ENCODE measurements at regions not wholly inside any gene's neighbourhood (a gene's known extent, or its start where the extent isn't known, plus 50 kb on each side); places are given as distances from the start of the nearest gene placed in this dataset.
"Not testable (repeated sequence)": the region's sequence is repeated elsewhere in the genome, so short reads cannot be mapped to it uniquely, and the experiment has no call there.

- H3K27me3 ChIP-seq = no peaks in the 10 kb centered on the region
- intact Hi-C loops (cut with DNase I) = loop anchor here (5.0 to 10.0 kb wide), 4 partner anchors 105 to 203 kb away; partner anchors contain the start of gene SEPTIN7 (in 1 of the 2)
- H3K36me3 ChIP-seq (replicated peaks in 1 of 2) = peaks cover 0 to 10% of the 10 kb centered on the region in 2 donors
- H3K27ac ChIP-seq = no peak overlapping the region
- no peak overlapping the region for H3K4me3 ChIP-seq
- 83 to 97% (median 95%) methylated on average over 3 to 4 of the region's 4 CpGs for WGBS, 4 donors
- DNase-seq = no peak
- TF ChIP-seq, protein P1, sequence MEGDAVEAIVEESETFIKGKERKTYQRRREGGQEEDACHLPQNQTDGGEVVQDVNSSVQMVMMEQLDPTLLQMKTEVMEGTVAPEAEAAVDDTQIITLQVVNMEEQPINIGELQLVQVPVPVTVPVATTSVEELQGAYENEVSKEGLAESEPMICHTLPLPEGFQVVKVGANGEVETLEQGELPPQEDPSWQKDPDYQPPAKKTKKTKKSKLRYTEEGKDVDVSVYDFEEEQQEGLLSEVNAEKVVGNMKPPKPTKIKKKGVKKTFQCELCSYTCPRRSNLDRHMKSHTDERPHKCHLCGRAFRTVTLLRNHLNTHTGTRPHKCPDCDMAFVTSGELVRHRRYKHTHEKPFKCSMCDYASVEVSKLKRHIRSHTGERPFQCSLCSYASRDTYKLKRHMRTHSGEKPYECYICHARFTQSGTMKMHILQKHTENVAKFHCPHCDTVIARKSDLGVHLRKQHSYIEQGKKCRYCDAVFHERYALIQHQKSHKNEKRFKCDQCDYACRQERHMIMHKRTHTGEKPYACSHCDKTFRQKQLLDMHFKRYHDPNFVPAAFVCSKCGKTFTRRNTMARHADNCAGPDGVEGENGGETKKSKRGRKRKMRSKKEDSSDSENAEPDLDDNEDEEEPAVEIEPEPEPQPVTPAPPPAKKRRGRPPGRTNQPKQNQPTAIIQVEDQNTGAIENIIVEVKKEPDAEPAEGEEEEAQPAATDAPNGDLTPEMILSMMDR (IDR thresholded peaks at IDR 0.05) = no peak
- TF ChIP-seq POLR2A (IDR thresholded peaks at IDR 0.05) = no peak
- no peaks in the 10 kb centered on the region for H3K9me3 ChIP-seq (replicated peaks in 1 of 3)
- no peaks in the 10 kb centered on the region for H3K4me1 ChIP-seq (replicated peaks in 1 of 2)
Observed at GRCh38 chr7:35909870-35910357, 109.1 kb downstream of the SEPTIN7 start.

DNA sequence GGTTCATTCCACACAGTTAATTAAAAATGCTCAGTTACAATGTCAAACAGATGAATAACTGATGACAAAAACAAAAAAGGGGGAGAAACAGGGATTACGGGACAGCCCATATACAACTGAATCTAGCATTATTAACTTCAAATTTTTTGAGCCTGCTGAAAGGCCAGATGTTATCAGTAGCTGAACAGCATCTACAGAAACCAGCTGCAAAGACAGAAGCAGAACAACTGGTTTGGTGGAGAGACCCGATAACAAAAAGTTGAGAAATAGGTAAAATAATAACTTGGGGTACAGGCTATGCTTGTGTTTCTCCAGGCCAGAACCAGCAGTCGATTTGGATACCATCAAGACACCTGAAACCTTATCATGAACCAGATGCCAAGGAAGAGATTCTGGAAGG, 109.8 kb downstream of the SEPTIN7 start:
- H3K4me1 ChIP-seq (replicated peaks in 1 of 2); H3K27me3 ChIP-seq; H3K9me3 ChIP-seq (replicated peaks in 1 of 3); H3K36me3 ChIP-seq (replicated peaks in 1 of 2); intact Hi-C loops (cut with DNase I); H3K4me3 ChIP-seq; H3K27ac ChIP-seq; DNase-seq: not testable (repeated sequence)
- WGBS, 4 donors = 72 to 90% (median 85%) methylated on average over 3 of the region's 3 CpGs

GRCh38 chr7:35913350-35913749, 112.5 kb downstream of the SEPTIN7 start:
- H3K27ac ChIP-seq; intact Hi-C loops (cut with DNase I); H3K4me3 ChIP-seq; H3K36me3 ChIP-seq (replicated peaks in 1 of 2); H3K9me3 ChIP-seq (replicated peaks in 1 of 3); DNase-seq; H3K4me1 ChIP-seq (replicated peaks in 1 of 2); H3K27me3 ChIP-seq: not testable (repeated sequence)
- WGBS, 4 donors = 96 to 100% (median 98%) methylated on average over 2 of the region's 2 CpGs

- H3K4me1 ChIP-seq (replicated peaks in 1 of 2); H3K9me3 ChIP-seq (replicated peaks in 1 of 3); intact Hi-C loops (cut with DNase I); H3K4me3 ChIP-seq; DNase-seq; H3K36me3 ChIP-seq (replicated peaks in 1 of 2); H3K27ac ChIP-seq; H3K27me3 ChIP-seq: not testable (repeated sequence)
- 82 to 94% (median 87%) methylated on average over 1 of the region's 1 CpG for WGBS, 4 donors
Observed at GRCh38 chr7:35914214-35914613, 113.4 kb downstream of the SEPTIN7 start.

DNA sequence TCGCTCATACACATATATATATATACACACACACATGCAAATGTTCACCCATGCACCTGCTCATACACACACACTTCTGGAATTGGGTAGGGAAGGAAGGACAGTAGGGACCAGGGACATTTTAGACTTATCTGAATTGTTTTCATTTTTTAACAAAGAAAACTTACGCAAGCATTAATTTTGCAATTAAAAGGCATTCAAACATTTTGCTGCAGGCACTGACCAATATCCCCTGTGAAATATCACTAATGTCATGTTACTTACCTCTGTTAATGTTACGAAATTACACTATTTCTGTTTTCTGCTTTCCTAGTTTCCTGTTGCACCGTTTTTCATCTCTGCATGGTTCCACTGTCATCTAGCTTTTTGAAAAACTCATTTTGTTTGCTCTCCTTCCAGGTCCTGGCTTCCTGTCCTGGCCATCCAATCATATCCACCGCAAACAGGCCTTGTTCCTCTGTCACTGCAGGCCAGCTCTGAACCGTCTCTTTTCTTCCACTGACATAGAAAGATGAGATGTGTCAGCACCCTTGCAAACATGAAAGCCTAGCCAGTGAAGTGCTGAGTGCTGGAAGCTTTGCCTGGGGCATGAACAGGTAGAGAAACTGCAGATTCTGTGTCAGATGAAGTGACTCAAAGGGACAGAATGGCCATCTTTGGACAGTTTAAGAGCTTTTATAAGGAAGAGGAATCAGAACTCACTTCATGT, 114.5 kb downstream of the SEPTIN7 start:
- 71 to 80% (median 75%) methylated on average over 6 of the region's 6 CpGs for WGBS, 4 donors
- H3K4me3 ChIP-seq; H3K36me3 ChIP-seq (replicated peaks in 1 of 2); H3K27ac ChIP-seq; H3K4me1 ChIP-seq (replicated peaks in 1 of 2); H3K27me3 ChIP-seq; DNase-seq; H3K9me3 ChIP-seq (replicated peaks in 1 of 3): not testable (repeated sequence)
- intact Hi-C loops (cut with DNase I) = loop anchor here in 1 of 2 donors (5.0 kb wide), 1 partner anchor 62 kb away; no protein-coding TSS in a partner anchor

- not testable (repeated sequence) for H3K4me3 ChIP-seq; H3K9me3 ChIP-seq (replicated peaks in 1 of 3); H3K36me3 ChIP-seq (replicated peaks in 1 of 2); H3K27me3 ChIP-seq; H3K27ac ChIP-seq; DNase-seq; H3K4me1 ChIP-seq (replicated peaks in 1 of 2)
- intact Hi-C loops (cut with DNase I) = loop anchor here in 1 of 2 donors (5.0 kb wide), 1 partner anchor 59 kb away; no protein-coding TSS in a partner anchor
- WGBS, 4 donors = 76 to 87% (median 79%) methylated on average over 5 to 10 of the region's 10 CpGs
Observed at GRCh38 chr7:35918217-35918616, 117.4 kb downstream of the SEPTIN7 start.

GRCh38 chr7:35919607-35920006, 118.8 kb downstream of the SEPTIN7 start:
- H3K9me3 ChIP-seq (replicated peaks in 1 of 3); H3K27ac ChIP-seq; H3K4me3 ChIP-seq; H3K27me3 ChIP-seq; H3K4me1 ChIP-seq (replicated peaks in 1 of 2); DNase-seq; H3K36me3 ChIP-seq (replicated peaks in 1 of 2): not testable (repeated sequence)
- WGBS, 4 donors = 59 to 68% (median 64%) methylated on average over 4 to 6 of the region's 6 CpGs
- intact Hi-C loops (cut with DNase I) = loop anchor here in 1 of 2 donors (5.0 kb wide), 1 partner anchor 58 kb away; no protein-coding TSS in a partner anchor

- H3K4me3 ChIP-seq; H3K4me1 ChIP-seq (replicated peaks in 1 of 2); intact Hi-C loops (cut with DNase I); H3K27ac ChIP-seq; H3K9me3 ChIP-seq (replicated peaks in 1 of 3); H3K36me3 ChIP-seq (replicated peaks in 1 of 2); H3K27me3 ChIP-seq; DNase-seq: not testable (repeated sequence)
- 84 to 88% (median 87%) methylated on average over 5 of the region's 5 CpGs for WGBS, 4 donors
Observed at GRCh38 chr7:35921338-35921737, 120.5 kb downstream of the SEPTIN7 start.

DNA sequence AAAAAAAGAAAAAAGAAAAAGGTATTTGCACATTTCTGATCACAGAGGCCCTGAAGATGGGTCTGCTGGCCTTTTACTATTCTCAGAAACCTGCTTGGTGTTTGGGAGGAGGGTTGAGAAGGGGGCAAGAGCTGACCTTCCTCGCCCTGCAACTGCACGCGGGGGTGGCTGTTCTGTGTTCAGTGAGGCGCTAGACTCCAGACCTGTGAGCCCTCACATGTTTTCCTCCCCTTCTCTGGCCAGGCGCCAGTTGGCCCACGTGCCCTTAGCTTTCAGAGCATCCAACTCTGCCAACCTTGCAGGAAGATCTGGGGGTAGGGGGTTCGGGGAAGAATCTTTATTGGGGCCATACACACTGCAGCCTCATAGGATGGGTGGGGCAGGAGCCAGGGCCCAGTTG, 123.8 kb downstream of the SEPTIN7 start:
- intact Hi-C loops (cut with DNase I); DNase-seq; H3K9me3 ChIP-seq (replicated peaks in 1 of 3); H3K4me1 ChIP-seq (replicated peaks in 1 of 2); H3K27ac ChIP-seq; H3K27me3 ChIP-seq; H3K4me3 ChIP-seq; H3K36me3 ChIP-seq (replicated peaks in 1 of 2): not testable (repeated sequence)
- WGBS, 4 donors = 66 to 82% (median 77%) methylated on average over 6 to 7 of the region's 7 CpGs

DNA sequence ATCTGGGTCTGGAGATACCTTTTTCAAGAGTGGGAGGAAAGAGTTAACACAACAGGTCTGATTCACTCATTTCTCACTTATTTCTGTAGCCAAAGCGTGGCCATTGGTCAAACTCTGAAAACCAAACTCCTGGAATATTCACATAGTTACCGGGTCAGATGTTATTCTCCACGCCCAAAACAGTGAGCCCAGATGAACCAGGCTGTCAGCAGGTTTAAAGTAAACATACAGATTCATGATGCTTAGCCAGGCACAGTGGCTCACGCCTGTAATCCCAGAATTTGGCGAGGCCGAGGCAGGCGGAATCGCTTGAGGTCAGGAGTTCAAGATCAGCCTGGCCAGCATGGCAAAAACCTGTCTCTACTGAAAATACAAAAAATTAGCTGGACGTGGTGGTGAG, 126.1 kb downstream of the SEPTIN7 start:
- H3K9me3 ChIP-seq (replicated peaks in 1 of 3); H3K4me3 ChIP-seq; H3K4me1 ChIP-seq (replicated peaks in 1 of 2); H3K36me3 ChIP-seq (replicated peaks in 1 of 2); intact Hi-C loops (cut with DNase I); H3K27me3 ChIP-seq; H3K27ac ChIP-seq; DNase-seq: not testable (repeated sequence)
- 87 to 95% (median 94%) methylated on average over 8 of the region's 9 CpGs for WGBS, 4 donors

Data from adrenal gland (tissue), 9 donors.